ENCODE measurements at regions not wholly inside any gene's neighbourhood (a gene's known extent, or its start where the extent isn't known, plus 50 kb on each side); places are given as distances from the start of the nearest gene placed in this dataset.

- DNase-seq, result no peak
Measured at GRCh38 chr2:118557791-118558190, 289.7 kb downstream of the EN1 start.

- no peak for DNase-seq
Measured at GRCh38 chr2:118557016-118557415, 290.4 kb downstream of the EN1 start.

GRCh38 chr2:118554616-118555015 is 292.8 kb downstream of the EN1 start:
- no peak for DNase-seq

DNA sequence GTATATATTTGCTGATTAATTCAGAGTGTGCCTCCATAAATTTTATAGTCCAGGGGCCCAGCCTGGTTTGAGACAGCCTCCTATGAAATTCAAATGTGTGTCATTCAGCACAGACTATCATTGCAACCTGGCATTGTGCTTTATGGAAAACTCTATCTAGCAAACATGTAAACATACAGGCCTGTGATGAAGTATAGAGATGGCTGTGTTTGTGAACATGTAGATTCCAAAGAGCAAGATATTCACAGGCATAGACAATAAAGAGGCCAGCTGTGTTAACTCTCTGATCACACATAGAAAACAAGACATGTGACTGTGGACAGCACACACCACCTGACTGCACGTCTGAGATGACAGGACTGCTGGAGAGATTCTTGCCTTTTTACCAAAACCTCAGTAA is 297.9 kb downstream of the EN1 start:
- no peak for DNase-seq

GRCh38 chr2:118548880-118549488 is 298.5 kb downstream of the EN1 start:
- no peak for DNase-seq

DNA sequence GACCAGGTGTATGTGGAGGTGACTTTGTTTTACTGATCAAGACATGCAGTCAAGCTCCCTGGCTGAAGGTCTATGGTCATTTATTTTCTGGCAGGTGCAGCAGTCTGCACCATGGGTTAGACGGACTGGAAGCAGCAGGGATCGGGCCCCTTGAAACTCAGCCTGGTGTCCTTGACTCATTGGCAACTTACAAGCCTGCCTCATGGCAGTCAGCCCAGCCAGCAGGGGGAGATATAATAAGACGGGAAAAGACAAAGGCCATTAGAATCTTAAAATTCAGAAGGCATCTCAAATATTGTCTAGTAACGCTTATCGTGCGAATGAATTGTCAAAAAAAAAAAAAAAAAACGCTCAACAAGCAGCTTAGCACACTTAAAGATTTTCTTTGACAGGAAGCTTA is 308.2 kb downstream of the EN1 start:
- DNase-seq, result no peak

- DNase-seq, result no peak
Measured at GRCh38 chr2:118536306-118536705, 311.1 kb downstream of the EN1 start.

DNA sequence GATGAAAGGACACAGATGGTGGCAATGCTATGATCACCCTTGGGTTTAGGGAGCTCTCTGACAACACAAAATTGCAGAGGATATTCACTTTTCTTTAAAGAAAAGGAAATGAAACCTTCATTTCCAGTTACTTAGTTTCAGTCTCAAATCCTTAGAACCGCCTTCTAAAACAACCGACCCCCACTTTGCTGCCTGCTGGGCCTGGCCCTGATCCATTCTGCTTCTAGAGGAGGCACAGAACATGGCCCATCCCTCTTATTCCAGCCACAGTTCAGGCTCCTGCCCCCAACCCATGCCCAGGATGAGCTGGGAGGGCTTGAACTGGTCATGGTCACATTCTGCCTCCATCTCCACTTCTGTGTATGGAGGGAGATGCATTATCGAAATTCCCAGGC is 311.6 kb downstream of the EN1 start:
- no peak for DNase-seq

DNA sequence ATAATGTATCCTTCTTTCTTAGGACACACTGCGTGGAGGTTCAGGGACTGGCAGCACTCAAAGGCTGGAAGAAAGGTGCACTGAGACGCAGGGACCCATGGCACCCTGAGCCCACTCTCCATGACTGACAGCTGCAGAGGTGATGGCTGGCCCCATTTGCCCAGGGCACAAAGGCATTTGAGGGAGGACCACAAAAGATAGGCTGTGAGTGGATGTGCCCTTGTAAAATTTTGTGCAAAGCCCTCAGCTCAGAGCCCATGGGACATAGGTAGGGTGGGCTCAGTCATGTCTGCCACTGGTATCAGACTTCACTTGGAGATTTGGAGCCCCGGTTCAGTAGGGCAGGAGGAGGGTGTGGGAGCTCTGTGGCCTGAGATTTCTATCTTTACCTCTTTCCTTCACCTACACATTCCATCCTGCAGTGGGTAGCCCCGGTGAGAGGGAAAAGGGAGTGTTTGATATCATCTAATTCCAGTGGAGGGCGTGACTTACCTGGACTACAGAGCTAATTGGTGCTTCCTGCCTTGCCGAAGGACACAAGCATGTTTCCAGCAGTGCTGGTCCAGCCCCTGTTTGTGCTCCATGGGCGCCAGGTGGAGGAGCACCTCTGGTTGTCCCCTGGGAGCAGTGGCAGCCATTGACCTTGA is 312.2 kb downstream of the EN1 start:
- no peak for DNase-seq

DNA sequence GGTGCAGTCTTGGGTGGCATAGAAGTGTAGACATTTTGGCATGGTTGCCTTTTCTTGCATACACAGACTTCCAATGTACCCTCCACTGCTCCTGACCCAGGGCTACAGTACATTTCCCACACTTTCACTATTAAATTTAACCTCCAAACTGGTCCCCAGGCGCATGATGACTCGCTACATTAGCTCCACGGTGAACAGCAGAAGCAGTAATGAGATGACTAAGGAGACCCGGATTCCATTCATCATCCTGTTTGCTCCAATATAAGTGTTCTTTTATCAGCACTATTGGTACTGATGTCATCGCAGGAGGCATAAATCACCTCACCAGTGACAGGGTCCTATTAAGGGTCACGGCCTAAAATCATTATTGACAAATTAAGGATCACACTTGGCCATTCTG is 316.5 kb downstream of the EN1 start:
- DNase-seq, result no peak

DNA sequence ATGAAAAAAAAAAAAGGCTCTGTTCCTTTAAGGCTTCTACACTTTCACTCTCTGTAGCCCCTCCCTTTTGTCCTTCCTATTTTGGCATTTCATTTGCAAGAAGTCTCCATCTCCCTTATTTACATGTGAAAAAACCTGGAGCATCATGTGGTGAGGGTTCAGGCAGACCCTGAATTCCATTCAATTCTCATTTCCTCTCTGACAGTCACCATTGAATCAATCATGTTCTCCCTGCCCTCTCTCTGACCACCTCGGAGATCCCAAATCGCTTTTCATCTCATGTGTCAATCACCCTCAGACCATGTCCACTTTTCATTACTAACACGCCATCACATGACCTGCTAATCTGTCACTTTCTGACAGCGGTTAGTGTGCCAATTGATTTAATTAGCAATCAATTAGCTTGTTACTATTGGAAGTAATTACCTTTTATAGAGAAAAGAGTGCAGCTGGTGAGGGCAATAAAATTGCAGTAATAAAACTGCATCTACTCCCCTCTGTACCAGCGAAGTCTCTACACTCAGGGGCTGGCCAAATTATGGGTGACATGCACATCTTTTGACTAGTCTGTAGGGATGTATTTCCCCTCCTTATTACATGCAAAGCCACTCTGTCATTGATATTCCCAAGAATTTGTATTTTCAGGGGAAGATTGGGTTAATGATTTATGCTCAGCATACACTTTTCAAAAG is 317.4 kb downstream of the EN1 start:
- DNase-seq, result no peak

GRCh38 chr2:118527571-118527970 is 319.9 kb downstream of the EN1 start:
- no peak for DNase-seq

GRCh38 chr2:118525346-118525745 is 322.1 kb downstream of the EN1 start:
- DNase-seq, result no peak

DNA sequence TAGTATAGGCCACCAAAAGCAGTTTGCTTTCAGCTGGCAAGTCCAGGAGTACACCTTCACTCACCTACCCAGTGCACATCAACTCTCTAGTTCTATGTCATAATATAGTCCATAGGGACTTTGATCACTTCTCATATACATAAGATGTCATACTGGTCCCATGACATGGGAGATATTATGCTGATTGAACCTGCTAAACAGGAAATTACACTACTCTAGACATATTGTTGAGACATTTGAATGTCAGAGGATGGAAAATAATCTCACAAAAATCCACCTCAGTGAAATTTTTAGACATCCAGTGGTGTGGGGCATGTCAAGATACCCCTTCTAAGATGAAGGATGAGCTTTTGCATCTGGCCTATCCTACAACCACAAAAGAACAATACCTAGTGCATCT is 322.5 kb downstream of the EN1 start:
- no peak for DNase-seq

- DNase-seq, result no peak
Measured at GRCh38 chr2:118523761-118524160, 323.7 kb downstream of the EN1 start.

DNA sequence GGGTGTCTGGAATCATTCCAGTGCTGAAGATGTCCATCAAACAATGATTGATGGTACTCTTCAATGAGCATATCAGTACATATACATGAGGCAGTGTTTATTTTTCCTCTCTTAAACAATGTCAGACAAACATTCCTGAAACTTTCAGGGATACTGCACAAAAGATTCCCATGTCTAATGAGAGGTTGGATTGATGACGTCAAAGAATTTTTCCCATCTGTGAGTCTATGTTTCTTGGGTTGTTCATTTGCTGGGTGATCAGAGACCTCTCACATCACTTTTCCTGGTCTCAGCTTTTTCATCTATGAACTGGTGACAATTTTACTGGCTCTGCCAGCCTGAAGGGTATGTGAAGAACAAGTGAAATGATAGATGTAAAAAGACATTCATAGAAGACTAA is 325.5 kb downstream of the EN1 start:
- no peak for DNase-seq

- DNase-seq, result no peak
Measured at GRCh38 chr2:118521272-118521671, 326.2 kb downstream of the EN1 start.

DNA sequence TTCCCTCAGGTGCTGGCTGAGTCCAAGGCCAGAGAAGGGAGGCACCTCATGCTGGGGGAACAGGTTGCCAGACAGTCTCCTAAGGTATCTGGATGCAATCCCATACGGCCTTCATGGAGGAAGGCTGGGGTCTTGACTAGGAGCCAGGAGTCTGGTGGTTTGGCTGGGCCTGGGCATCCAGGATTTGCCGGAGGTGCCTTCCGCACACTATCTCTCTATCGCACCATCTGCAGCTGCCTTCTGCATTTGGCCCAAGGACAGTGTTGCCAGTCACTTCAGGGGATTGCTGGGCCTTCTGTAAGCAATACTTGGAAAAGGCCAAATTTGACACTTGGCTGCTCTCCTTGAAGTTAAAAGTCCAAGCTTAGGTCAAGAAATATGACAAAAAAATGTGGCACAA is 327.2 kb downstream of the EN1 start:
- no peak for DNase-seq

GRCh38 chr2:118519511-118519910 is 327.9 kb downstream of the EN1 start:
- DNase-seq, result no peak

DNA sequence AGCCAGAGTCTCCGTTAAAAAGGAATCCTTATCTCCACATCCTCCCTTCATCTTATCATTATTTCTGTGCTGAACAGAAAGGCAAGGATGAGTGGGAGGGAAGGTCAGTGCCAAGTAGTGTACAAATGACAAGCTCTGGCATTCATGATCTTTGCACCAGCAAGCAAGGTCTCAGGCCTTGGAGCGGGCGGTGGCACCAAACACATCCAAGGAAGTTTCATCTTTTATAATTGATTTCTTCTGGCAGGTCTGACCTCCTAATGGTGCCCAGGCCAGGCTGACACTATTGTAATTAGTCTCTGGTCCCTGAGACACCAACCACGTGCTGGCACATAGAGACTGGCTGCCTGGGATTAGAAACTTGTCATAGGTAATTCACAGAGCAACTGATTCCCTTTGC is 336.6 kb downstream of the EN1 start:
- DNase-seq, result no peak

GRCh38 chr2:118509319-118510004 is 338.0 kb downstream of the EN1 start:
- DNase-seq, result no peak

DNA sequence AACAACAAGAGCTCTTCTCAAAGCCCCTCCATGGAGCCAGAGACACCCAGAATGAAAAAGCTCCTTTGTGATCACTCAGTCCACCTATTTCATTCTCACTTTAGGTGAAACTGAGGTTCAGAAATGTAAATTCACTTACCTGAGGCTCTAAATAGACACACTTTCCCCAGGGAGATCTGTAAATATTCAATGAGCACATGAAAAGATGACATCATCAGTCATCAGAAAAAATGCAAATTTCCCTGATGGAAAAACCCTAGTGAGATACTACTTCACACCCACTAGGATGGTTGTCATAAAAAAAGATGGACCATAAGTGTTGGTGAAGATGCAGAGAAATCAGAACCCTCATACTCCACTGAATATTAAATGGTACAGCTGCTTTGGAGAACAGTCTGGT is 339.2 kb downstream of the EN1 start:
- DNase-seq, result no peak

GRCh38 chr2:118505436-118505835 is 342.0 kb downstream of the EN1 start:
- DNase-seq, result no peak

DNA sequence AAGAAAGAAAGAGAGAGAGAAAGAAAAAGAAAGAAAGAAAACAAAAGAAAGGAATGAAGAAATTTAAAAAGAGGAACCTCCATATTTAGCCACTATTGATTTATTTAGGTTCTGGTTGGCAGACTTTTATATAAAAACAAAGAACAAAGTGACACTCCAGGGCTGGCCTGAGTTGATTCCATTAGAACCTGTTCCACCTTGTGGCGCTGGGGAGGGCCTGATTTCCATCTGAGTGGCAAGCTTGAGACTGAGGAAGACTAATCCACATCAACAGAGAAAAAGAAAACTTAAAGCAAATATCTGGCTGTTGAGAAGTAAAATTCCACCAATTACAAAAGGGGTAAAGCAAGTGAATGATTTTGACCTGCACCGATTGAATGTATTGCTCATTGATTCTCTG is 345.3 kb downstream of the EN1 start:
- DNase-seq, result no peak

Data from activated T-cell treated with anti-CD3 and anti-CD28 coated beads for 4 hours (primary cell).